HL-60 (cell line): ENCODE measurements at regions not wholly inside any gene's neighbourhood (a gene's known extent, or its start where the extent isn't known, plus 50 kb on each side); places are given as distances from the start of the nearest gene placed in this dataset.

Source experiments
- DNase-seq, 2 experiments: peaks; one replicate each; pipeline ENCODE4 v3.0.0-alpha.2; 2010 to 2020; ENCODE audit warnings: low read depth in 1 of 2, low spot score in 1 of 2
- H3K27ac ChIP-seq: fragments of 250-450 bp; sonication (Bioruptor Pico); replicated peaks from 2 replicates; pipeline ENCODE4 v1.5.1; 2020; ENCODE audit warnings: mild to moderate bottlenecking, moderate library complexity
- H3K27me3 ChIP-seq: fragments of 250-450 bp; sonication (Bioruptor Pico); 2 replicates; pipeline ENCODE4 v1.5.1; 2021; ENCODE audit warnings: mild to moderate bottlenecking, moderate library complexity; ENCODE audit not compliant: insufficient read depth, poor library complexity, severe bottlenecking
- H3K4me3 ChIP-seq: replicated peaks from 2 replicates; pipeline ENCODE4 v1.5.1; 2011; ENCODE audit warnings: mild to moderate bottlenecking, control low read depth, low read length; ENCODE audit not compliant: insufficient read depth
- GABPA ChIP-seq: IDR thresholded peaks from 2 replicates; pipeline ENCODE4 v1.6.1; 2012; ENCODE audit warnings: low read depth
- POLR2AphosphoS5 ChIP-seq: IDR thresholded peaks from 2 replicates; pipeline ENCODE4 v1.6.1; 2012; ENCODE audit warnings: low read depth
- SPI1 ChIP-seq: IDR thresholded peaks from 2 replicates; pipeline ENCODE4 v1.6.1; 2012; ENCODE audit warnings: low read depth, mild to moderate bottlenecking, borderline replicate concordance
- TF ChIP-seq, protein P1 (sequence below): IDR thresholded peaks from 2 replicates; pipeline ENCODE4 v1.6.1; 2012; ENCODE audit warnings: low read depth; ENCODE audit not compliant: insufficient replicate concordance
- TF ChIP-seq, protein P2 (sequence below): IDR thresholded peaks from one replicate; pipeline ENCODE4 v1.5.1; 2011; ENCODE audit warnings: low read length, control low read depth, inconsistent platforms; ENCODE audit not compliant: insufficient read depth

DNA sequence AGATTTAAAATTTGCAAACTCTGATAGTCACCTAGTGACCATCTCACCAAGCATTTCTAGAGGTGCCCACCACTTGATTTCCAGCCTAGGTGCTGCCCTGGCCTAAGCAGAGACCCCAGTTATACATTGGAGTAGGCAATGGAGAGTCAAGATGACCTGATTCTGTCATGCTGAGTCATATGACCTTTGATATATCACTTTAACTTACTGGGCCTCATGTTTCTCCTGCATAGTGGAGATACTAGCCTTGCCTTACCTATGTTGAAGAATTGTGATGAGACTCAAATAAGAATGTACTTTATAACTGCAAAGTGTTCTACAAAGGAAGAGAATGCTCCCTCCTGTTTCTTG lies 75.5 kb upstream of the XCR1 start:
- Histone ChIP-seq H3K4me3 (no peak overlapping the region), H3K27me3 (no peaks in the 10 kb centered on the region), H3K27ac (no peak overlapping the region)
- TF ChIP-seq, protein P1, sequence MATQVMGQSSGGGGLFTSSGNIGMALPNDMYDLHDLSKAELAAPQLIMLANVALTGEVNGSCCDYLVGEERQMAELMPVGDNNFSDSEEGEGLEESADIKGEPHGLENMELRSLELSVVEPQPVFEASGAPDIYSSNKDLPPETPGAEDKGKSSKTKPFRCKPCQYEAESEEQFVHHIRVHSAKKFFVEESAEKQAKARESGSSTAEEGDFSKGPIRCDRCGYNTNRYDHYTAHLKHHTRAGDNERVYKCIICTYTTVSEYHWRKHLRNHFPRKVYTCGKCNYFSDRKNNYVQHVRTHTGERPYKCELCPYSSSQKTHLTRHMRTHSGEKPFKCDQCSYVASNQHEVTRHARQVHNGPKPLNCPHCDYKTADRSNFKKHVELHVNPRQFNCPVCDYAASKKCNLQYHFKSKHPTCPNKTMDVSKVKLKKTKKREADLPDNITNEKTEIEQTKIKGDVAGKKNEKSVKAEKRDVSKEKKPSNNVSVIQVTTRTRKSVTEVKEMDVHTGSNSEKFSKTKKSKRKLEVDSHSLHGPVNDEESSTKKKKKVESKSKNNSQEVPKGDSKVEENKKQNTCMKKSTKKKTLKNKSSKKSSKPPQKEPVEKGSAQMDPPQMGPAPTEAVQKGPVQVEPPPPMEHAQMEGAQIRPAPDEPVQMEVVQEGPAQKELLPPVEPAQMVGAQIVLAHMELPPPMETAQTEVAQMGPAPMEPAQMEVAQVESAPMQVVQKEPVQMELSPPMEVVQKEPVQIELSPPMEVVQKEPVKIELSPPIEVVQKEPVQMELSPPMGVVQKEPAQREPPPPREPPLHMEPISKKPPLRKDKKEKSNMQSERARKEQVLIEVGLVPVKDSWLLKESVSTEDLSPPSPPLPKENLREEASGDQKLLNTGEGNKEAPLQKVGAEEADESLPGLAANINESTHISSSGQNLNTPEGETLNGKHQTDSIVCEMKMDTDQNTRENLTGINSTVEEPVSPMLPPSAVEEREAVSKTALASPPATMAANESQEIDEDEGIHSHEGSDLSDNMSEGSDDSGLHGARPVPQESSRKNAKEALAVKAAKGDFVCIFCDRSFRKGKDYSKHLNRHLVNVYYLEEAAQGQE: no peak
- DNase-seq: no peak

DNA sequence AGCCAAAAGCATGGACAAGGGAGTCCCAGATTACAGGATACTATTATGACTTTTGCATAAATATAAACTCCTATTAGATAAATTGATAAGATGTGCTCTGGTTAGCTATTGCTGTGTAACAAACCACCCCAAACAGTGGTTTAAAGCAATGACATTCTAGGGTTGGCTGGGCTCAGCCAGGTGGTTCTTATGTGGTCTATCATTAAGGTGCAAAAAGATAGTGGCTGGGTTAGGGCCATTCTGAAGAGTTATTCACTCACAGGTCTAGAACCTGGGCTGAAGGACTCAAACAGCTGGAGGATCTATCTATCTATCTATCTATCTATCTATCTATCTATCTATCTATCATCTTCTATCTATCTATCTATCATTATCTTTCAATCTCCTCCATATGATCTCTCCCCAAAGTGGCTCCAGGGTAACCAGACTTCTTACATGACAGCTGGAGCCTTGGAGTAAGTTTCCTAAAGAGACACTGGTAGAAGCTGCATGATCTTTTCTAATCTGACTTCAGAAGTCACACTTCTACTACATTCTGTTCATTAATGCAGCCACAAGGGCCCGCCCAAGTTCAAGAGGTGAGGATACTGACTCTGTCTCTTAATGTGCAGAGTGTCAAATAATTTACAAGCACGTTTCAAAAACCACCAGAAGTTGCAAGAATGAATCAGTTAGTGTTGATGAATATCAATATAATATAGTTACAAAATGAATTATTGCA lies 74.9 kb upstream of the XCR1 start:
- Histone ChIP-seq H3K27ac (peak overlapping the region; percentile 99), H3K27me3 (no peaks in the 10 kb centered on the region)
- TF ChIP-seq GABPA (no peak), POLR2AphosphoS5 (no peak), SPI1 (no peak)
- TF ChIP-seq, protein P1: no peak
- TF ChIP-seq, protein P2, sequence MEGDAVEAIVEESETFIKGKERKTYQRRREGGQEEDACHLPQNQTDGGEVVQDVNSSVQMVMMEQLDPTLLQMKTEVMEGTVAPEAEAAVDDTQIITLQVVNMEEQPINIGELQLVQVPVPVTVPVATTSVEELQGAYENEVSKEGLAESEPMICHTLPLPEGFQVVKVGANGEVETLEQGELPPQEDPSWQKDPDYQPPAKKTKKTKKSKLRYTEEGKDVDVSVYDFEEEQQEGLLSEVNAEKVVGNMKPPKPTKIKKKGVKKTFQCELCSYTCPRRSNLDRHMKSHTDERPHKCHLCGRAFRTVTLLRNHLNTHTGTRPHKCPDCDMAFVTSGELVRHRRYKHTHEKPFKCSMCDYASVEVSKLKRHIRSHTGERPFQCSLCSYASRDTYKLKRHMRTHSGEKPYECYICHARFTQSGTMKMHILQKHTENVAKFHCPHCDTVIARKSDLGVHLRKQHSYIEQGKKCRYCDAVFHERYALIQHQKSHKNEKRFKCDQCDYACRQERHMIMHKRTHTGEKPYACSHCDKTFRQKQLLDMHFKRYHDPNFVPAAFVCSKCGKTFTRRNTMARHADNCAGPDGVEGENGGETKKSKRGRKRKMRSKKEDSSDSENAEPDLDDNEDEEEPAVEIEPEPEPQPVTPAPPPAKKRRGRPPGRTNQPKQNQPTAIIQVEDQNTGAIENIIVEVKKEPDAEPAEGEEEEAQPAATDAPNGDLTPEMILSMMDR: no peak

DNA sequence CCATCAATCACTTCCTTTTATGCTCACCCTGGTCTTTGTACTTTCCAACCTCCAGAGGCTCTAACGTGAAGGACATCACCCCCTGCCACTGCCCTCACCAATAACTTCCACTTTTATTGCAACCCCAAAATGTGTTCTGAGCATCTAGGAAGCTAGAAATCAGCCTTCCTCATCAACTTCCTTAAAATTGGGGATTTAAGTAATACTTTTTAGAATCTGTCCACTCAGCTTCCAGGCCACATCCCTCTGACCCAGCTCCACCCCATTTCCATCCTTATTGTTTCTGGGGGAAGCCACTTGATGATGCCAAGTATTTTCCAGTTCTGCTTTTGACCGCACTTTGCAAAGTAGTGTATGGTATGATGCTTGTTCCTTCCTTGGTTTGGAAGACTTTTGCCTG lies 73.5 kb upstream of the XCR1 start:
- peak; percentile 45 to 89 for DNase-seq
- TF ChIP-seq, protein P1: peak; percentile 32
- peak; percentile 66 for TF ChIP-seq POLR2AphosphoS5
- peak; percentile 92 for TF ChIP-seq SPI1
- no peak for TF ChIP-seq GABPA
- TF ChIP-seq, protein P2: no peak
- Histone ChIP-seq H3K4me3 (no peak overlapping the region), H3K27ac (peak overlapping the region; percentile 99), H3K27me3 (no peaks in the 10 kb centered on the region)

More for the DNA sequence above, 74.9 kb upstream of the XCR1 start:
- no peak overlapping the region for H3K4me3 ChIP-seq
- no peak for DNase-seq
